ENCODE measurements at regions not wholly inside any gene's neighbourhood (a gene's known extent, or its start where the extent isn't known, plus 50 kb on each side); places are given as distances from the start of the nearest gene placed in this dataset.
"Not testable (repeated sequence)": the region's sequence is repeated elsewhere in the genome, so short reads cannot be mapped to it uniquely, and the experiment has no call there.

DNA sequence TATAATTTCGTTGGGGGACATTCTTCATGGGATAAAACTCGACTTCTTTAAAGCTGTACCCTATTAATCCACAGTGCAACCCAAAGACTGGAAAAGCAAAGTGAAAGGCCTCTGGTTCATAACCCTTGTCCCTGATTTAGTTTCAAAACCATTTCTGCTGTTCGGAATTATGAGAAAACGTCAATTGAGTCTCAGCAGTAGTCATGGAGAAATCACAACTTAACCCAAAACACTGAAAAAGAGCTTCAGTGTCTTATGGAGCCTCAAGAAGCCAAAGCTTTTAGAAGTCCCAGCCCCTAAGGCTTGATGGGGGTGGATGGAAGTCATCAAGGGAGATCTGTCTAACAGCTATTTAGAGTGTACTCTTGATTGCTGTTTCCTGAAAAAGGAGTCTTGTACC lies 73.5 kb upstream of the VCAM1 start:
- H3K9me3 ChIP-seq = no peaks in the 10 kb centered on the region
- TF ChIP-seq, protein P1, sequence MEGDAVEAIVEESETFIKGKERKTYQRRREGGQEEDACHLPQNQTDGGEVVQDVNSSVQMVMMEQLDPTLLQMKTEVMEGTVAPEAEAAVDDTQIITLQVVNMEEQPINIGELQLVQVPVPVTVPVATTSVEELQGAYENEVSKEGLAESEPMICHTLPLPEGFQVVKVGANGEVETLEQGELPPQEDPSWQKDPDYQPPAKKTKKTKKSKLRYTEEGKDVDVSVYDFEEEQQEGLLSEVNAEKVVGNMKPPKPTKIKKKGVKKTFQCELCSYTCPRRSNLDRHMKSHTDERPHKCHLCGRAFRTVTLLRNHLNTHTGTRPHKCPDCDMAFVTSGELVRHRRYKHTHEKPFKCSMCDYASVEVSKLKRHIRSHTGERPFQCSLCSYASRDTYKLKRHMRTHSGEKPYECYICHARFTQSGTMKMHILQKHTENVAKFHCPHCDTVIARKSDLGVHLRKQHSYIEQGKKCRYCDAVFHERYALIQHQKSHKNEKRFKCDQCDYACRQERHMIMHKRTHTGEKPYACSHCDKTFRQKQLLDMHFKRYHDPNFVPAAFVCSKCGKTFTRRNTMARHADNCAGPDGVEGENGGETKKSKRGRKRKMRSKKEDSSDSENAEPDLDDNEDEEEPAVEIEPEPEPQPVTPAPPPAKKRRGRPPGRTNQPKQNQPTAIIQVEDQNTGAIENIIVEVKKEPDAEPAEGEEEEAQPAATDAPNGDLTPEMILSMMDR (IDR thresholded peaks at IDR 0.05) = no peak
- ATAC-seq = no peak
- DNase-seq = no peak
- H3K4me3 ChIP-seq = no peak overlapping the region
- intact Hi-C loops (cut with DNase I) = no loop called here
- no peaks in the 10 kb centered on the region for H3K36me3 ChIP-seq
- peaks cover 4% of the 10 kb centered on the region for H3K4me1 ChIP-seq
- no peaks in the 10 kb centered on the region for H3K27me3 ChIP-seq
- no peak overlapping the region for H3K27ac ChIP-seq

- ATAC-seq (no peak), DNase-seq (no peak)
- Histone ChIP-seq H3K27ac (no peak overlapping the region), H3K36me3 (no peaks in the 10 kb centered on the region), H3K9me3 (no peaks in the 10 kb centered on the region), H3K27me3 (no peaks in the 10 kb centered on the region), H3K4me1 (no peaks in the 10 kb centered on the region), H3K4me3 (no peak overlapping the region)
- TF ChIP-seq, protein P1 (IDR thresholded peaks at IDR 0.05) = no peak
- intact Hi-C loops (cut with DNase I) = no loop called here
Observed at GRCh38 chr1:100649146-100649545, 70.4 kb upstream of the VCAM1 start.

DNA sequence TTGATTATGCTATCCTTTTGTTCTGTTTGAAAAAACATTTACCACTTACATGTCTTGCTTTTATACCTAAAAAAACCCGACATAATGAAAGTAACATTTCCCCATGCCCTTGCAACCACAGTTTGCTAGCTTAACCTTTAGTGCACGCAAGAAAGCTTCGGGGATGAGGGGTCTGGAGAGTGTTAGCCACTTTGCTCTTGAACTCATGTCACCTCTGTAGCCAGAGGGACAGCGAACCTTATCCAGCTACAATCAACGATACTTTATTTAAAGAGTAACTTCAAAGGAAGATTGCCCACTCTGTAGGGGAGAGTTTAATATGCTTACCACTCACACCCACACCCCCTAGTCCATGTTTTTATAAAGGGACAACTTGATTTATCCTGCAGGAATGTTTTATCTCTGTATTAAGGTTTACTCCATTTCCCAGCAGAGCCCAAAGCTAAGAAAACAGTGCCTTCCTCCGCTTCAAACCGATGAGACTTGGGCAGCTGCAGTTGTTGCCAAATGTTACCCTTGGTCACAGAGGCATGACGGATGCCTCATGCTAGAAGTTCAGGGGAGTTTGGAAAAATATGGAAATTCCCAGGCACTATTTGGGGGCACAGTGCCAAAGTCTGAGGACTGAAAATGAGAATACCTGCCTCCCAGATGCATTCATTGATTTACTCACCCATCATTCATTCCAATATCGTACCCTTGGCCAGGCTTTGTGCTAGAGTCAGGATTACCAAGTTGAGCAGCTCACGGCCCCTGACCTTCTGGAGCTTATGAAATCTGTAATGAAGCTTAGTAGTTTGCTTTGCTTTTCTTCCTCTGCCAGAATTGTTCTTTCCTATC lies 61.4 kb upstream of the VCAM1 start:
- H3K27ac ChIP-seq = no peak overlapping the region
- H3K4me3 ChIP-seq = no peak overlapping the region
- intact Hi-C loops (cut with DNase I) = no loop called here
- no peak for DNase-seq
- no peaks in the 10 kb centered on the region for H3K27me3 ChIP-seq
- H3K36me3 ChIP-seq = no peaks in the 10 kb centered on the region
- ATAC-seq = no peak
- TF ChIP-seq, protein P1 (IDR thresholded peaks at IDR 0.05) = no peak
- H3K9me3 ChIP-seq = no peaks in the 10 kb centered on the region
- H3K4me1 ChIP-seq = no peaks in the 10 kb centered on the region

GRCh38 chr1:100658716-100659026 lies 60.9 kb upstream of the VCAM1 start:
- H3K27ac ChIP-seq = no peak overlapping the region
- no peaks in the 10 kb centered on the region for H3K36me3 ChIP-seq
- DNase-seq (no peak), ATAC-seq (no peak)
- H3K27me3 ChIP-seq = no peaks in the 10 kb centered on the region
- H3K4me1 ChIP-seq = no peaks in the 10 kb centered on the region
- H3K9me3 ChIP-seq = no peaks in the 10 kb centered on the region
- TF ChIP-seq, protein P1 (IDR thresholded peaks at IDR 0.05) = no peak
- intact Hi-C loops (cut with DNase I) = no loop called here
- no peak overlapping the region for H3K4me3 ChIP-seq

DNA sequence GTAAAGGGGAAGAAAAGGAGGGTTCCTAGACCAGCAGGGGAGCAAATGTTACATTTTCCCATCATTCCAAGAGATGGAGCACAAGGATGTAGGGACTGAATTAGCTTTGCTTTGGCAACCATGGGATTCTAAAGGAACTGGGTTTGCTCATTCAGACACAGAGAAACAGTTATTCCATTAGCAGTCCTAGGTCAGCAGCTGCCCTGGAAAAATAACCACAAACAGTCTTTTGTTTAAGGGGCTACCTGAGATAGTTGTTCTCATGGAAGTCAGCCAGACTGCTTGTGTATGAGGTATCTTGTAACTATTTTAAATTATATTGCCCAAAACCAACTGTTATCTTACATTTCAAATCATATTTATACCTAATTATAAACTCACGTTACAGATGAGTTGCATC lies 58.4 kb upstream of the VCAM1 start:
- ATAC-seq (no peak), DNase-seq (no peak)
- Histone ChIP-seq H3K9me3 (no peaks in the 10 kb centered on the region), H3K27me3 (no peaks in the 10 kb centered on the region), H3K27ac (no peak overlapping the region), H3K4me3 (no peak overlapping the region), H3K36me3 (no peaks in the 10 kb centered on the region), H3K4me1 (no peaks in the 10 kb centered on the region)
- TF ChIP-seq, protein P1 (IDR thresholded peaks at IDR 0.05) = no peak
- intact Hi-C loops (cut with DNase I) = no loop called here

- H3K27ac ChIP-seq; H3K4me1 ChIP-seq; H3K36me3 ChIP-seq; ATAC-seq; DNase-seq; H3K4me3 ChIP-seq; H3K9me3 ChIP-seq; H3K27me3 ChIP-seq; intact Hi-C loops (cut with DNase I): not testable (repeated sequence)
Observed at GRCh38 chr1:100668494-100668893, 51.0 kb upstream of the VCAM1 start.
